ENCODE measurements at regions not wholly inside any gene's neighbourhood (a gene's known extent, or its start where the extent isn't known, plus 50 kb on each side); places are given as distances from the start of the nearest gene placed in this dataset.

- Mint-ChIP-seq H3K9me3 (peaks cover 5% of the 10 kb centered on the region), H3K36me3 (no peaks in the 10 kb centered on the region), H3K27me3 (no peaks in the 10 kb centered on the region), H3K4me1 (no peaks in the 10 kb centered on the region), H3K27ac (no peak overlapping the region), H3K4me3 (no peak overlapping the region)
- POLR2A ChIA-PET: no interaction called here
- DNase-seq (no peak), ATAC-seq (ENCODE audit: low read depth) (no peak)
Measured at GRCh38 chr16:64641343-64641742, 480.5 kb downstream of the CDH11 start.

DNA sequence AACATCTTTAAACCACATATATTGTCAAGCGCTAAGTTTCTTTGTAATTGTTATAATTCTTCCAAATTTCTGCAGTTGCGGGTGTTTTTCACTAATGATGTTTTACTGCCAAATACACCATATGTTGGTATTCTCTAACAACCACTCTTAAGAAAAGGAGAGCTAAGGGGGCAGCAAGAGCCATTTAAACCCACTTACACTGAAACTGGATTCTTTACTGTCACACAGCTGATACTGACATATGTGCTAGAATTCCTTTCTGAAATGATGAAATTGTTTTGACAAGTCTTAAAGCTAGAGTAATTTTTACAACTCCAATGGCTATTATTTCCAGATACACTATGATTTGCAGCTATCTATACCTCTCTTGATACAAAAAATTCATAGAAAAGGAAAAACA is 483.1 kb downstream of the CDH11 start:
- H3K27me3 Mint-ChIP-seq: no peaks in the 10 kb centered on the region
- H3K36me3 Mint-ChIP-seq: no peaks in the 10 kb centered on the region
- ATAC-seq (ENCODE audit: low read depth): no peak
- no peak overlapping the region for H3K4me3 Mint-ChIP-seq
- H3K9me3 Mint-ChIP-seq: peaks cover 5% of the 10 kb centered on the region
- POLR2A ChIA-PET: no interaction called here
- DNase-seq: no peak
- H3K4me1 Mint-ChIP-seq: no peaks in the 10 kb centered on the region
- H3K27ac Mint-ChIP-seq: no peak overlapping the region

DNA sequence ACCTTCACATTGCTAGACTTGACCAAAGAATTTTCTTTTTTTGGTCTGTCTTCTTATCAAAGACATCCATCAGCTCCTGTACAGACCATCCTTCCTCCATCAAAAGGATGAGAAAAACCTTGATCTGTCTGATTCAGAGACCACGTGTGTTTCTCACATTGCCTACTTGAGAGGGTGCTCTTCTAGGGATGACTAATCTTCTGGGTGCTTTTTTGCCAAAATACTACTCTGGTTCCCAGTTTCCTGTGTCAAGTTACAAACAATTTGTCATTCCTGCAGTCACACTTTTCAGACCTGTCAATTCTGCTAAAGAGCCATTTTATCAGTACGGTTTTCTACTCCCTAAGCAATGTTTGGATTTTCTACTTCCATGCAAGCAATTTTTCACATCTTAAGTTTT is 492.2 kb downstream of the CDH11 start:
- Mint-ChIP-seq H3K27ac (no peak overlapping the region), H3K4me1 (no peaks in the 10 kb centered on the region), H3K27me3 (no peaks in the 10 kb centered on the region), H3K9me3 (peaks cover under 1% of the 10 kb centered on the region), H3K4me3 (no peak overlapping the region), H3K36me3 (no peaks in the 10 kb centered on the region)
- no peak for DNase-seq
- POLR2A ChIA-PET: no interaction called here
- no peak for ATAC-seq (ENCODE audit: low read depth)

DNA sequence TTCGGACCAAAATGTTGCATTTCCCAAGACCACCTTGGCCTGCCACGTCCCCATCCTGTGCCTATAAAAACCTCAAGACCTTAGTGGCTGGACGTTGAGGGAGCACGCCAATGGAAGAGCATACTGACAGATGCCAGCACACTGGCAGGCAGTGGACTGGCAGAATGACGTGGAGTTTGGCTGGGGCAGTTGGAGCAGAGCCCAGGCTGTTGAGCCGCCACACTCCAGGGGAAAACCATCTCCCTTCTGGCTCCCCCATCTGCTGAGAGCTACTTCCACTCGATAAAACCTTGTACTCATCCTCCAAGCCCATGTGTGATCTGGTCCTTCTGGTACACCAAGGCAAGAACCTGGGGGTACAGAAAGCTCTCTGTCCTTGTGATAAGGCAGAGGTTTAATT is 494.1 kb downstream of the CDH11 start:
- peaks cover 5% of the 10 kb centered on the region for H3K9me3 Mint-ChIP-seq

GRCh38 chr16:64627288-64627687 is 494.6 kb downstream of the CDH11 start:
- H3K36me3 Mint-ChIP-seq: no peaks in the 10 kb centered on the region
- POLR2A ChIA-PET: no interaction called here
- no peaks in the 10 kb centered on the region for H3K27me3 Mint-ChIP-seq
- H3K4me3 Mint-ChIP-seq: no peak overlapping the region
- H3K27ac Mint-ChIP-seq: no peak overlapping the region
- no peak for ATAC-seq (ENCODE audit: low read depth)
- peaks cover 5% of the 10 kb centered on the region for H3K9me3 Mint-ChIP-seq
- H3K4me1 Mint-ChIP-seq: no peaks in the 10 kb centered on the region
- DNase-seq: no peak

More for the DNA sequence above, 494.1 kb downstream of the CDH11 start:
- Mint-ChIP-seq H3K4me3 (no peak overlapping the region), H3K27me3 (no peaks in the 10 kb centered on the region), H3K4me1 (no peaks in the 10 kb centered on the region), H3K36me3 (no peaks in the 10 kb centered on the region), H3K27ac (no peak overlapping the region)
- no peak for ATAC-seq (ENCODE audit: low read depth)
- POLR2A ChIA-PET: no interaction called here
- DNase-seq: no peak

DNA sequence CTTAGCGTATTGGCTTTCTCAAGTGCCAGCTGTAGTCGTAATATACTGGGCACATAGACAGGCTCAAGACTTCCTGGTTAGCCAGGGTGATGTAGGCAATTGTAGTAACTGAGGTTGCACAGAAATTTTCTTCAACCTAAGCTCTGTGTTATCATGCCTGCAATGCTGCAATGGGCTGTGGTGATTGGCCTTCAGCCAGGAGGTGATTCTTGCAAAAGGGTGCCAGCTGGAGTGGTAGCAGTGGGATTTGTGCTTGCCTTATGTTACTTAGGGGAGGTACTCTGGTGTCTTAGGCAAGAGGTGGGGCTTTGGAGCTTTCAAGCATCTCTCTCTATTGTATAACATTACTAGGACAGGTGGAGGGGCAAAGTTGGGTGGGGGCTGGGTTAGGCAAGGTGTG is 495.1 kb downstream of the CDH11 start:
- H3K4me1 Mint-ChIP-seq: no peaks in the 10 kb centered on the region
- no peak overlapping the region for H3K27ac Mint-ChIP-seq
- H3K27me3 Mint-ChIP-seq: no peaks in the 10 kb centered on the region
- H3K9me3 Mint-ChIP-seq: peaks cover 5% of the 10 kb centered on the region
- POLR2A ChIA-PET: no interaction called here
- DNase-seq: no peak
- no peak for ATAC-seq (ENCODE audit: low read depth)
- H3K36me3 Mint-ChIP-seq: no peaks in the 10 kb centered on the region
- no peak overlapping the region for H3K4me3 Mint-ChIP-seq

DNA sequence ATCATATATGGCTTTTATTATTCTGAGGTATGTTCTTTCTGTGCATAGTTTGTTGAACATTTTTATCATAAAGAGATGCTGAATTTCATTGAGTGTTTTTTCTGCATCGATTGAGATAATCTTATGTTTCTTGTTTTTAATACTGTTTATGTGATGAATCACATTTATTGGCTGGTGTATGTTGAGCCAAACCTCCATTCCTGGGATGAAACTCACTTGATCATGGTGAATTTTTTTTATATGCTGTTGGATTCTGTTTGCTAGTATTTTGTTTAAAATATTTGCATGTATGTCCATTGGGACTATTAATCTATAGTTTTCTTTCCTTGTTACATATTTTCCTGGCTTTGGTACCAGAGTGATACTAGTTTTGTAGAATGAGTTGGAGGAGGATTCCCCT is 500.2 kb downstream of the CDH11 start:
- H3K9me3 Mint-ChIP-seq: peaks cover 7% of the 10 kb centered on the region
- no peak overlapping the region for H3K27ac Mint-ChIP-seq
- DNase-seq: no peak
- H3K4me1 Mint-ChIP-seq: no peaks in the 10 kb centered on the region
- H3K36me3 Mint-ChIP-seq: no peaks in the 10 kb centered on the region
- POLR2A ChIA-PET: no interaction called here
- ATAC-seq (ENCODE audit: low read depth): no peak
- no peaks in the 10 kb centered on the region for H3K27me3 Mint-ChIP-seq
- H3K4me3 Mint-ChIP-seq: no peak overlapping the region

GRCh38 chr16:64617836-64618476 is 503.9 kb downstream of the CDH11 start:
- Mint-ChIP-seq H3K27ac (no peak overlapping the region), H3K4me3 (no peak overlapping the region), H3K36me3 (no peaks in the 10 kb centered on the region), H3K9me3 (peaks cover 5% of the 10 kb centered on the region), H3K27me3 (no peaks in the 10 kb centered on the region), H3K4me1 (no peaks in the 10 kb centered on the region)
- ATAC-seq (ENCODE audit: low read depth) (no peak), DNase-seq (no peak)
- POLR2A ChIA-PET: no interaction called here

GRCh38 chr16:64615630-64616280 is 506.1 kb downstream of the CDH11 start:
- H3K9me3 Mint-ChIP-seq: peaks cover 11% of the 10 kb centered on the region
- no peak for ATAC-seq (ENCODE audit: low read depth)

DNA sequence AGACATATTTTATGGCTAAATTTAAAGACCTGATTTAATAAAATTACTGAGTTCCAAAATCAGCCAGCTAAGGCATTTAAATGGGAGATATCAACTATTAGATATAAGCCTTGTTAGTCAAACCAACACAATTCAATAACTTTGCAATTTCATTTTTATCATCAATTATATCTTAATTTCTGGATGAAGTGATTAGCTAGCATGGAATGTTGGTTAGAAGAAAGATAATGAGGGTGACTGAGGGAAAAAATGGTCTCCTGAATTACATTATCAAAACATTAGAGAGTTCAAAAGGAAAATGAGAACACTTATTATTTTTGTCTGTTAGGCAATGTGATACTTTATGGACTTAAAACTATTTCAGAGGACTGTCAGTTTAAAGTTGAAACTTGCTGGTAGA is 525.7 kb downstream of the CDH11 start:
- Mint-ChIP-seq H3K27me3 (no peaks in the 10 kb centered on the region), H3K4me1 (no peaks in the 10 kb centered on the region), H3K4me3 (no peak overlapping the region), H3K36me3 (no peaks in the 10 kb centered on the region), H3K9me3 (peaks cover 5% of the 10 kb centered on the region), H3K27ac (no peak overlapping the region)
- DNase-seq (no peak), ATAC-seq (ENCODE audit: low read depth) (no peak)
- POLR2A ChIA-PET: no interaction called here

More at GRCh38 chr16:64615630-64616280, 506.1 kb downstream of the CDH11 start:
- Mint-ChIP-seq H3K27ac (no peak overlapping the region), H3K27me3 (no peaks in the 10 kb centered on the region), H3K4me1 (no peaks in the 10 kb centered on the region), H3K4me3 (no peak overlapping the region), H3K36me3 (no peaks in the 10 kb centered on the region)
- DNase-seq: no peak
- POLR2A ChIA-PET: no interaction called here

DNA sequence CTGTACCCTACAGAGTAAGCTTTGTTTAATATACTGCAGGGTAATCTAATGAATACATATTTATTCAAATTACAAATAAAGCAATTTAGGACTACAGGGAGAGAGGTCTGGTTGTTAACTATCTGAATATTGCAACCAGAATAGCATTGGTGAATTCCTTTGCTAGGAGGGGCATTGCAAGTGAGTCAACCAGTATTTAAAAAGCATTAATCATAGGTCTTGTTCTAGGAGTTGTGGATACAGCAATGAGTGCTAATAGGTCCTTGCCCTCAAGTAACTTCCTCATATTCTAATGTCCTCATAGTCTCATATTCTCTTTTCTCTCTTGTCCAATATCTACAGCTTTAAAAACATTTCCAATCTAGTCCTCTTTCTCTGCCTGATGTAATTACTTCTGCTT is 531.4 kb downstream of the CDH11 start:
- no peak for ATAC-seq (ENCODE audit: low read depth)
- DNase-seq: no peak
- Mint-ChIP-seq H3K27ac (no peak overlapping the region), H3K36me3 (no peaks in the 10 kb centered on the region), H3K4me3 (no peak overlapping the region), H3K4me1 (no peaks in the 10 kb centered on the region), H3K27me3 (no peaks in the 10 kb centered on the region), H3K9me3 (no peaks in the 10 kb centered on the region)
- POLR2A ChIA-PET: no interaction called here

DNA sequence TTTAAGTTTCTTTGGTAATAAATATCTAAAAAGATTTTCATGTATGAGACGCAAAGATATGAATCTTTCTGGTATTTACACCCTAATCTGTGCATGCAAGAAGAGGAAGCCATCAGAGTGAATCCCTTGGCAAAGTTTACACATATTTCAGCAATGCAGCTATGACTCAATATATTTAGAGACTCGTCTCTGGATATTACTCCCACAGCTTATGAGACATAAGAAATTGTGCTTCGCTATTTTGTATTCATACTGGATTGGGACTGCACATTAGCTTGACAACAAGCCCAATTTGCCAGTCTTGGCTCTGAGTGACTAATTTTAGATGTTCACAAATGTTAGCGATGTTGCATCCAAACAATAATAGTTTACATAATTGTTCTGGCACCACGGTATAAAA is 532.0 kb downstream of the CDH11 start:
- H3K4me3 Mint-ChIP-seq: no peak overlapping the region
- DNase-seq (no peak), ATAC-seq (ENCODE audit: low read depth) (no peak)
- H3K27ac Mint-ChIP-seq: no peak overlapping the region
- no peaks in the 10 kb centered on the region for H3K27me3 Mint-ChIP-seq
- no peaks in the 10 kb centered on the region for H3K9me3 Mint-ChIP-seq
- H3K36me3 Mint-ChIP-seq: no peaks in the 10 kb centered on the region
- H3K4me1 Mint-ChIP-seq: no peaks in the 10 kb centered on the region
- POLR2A ChIA-PET: no interaction called here

DNA sequence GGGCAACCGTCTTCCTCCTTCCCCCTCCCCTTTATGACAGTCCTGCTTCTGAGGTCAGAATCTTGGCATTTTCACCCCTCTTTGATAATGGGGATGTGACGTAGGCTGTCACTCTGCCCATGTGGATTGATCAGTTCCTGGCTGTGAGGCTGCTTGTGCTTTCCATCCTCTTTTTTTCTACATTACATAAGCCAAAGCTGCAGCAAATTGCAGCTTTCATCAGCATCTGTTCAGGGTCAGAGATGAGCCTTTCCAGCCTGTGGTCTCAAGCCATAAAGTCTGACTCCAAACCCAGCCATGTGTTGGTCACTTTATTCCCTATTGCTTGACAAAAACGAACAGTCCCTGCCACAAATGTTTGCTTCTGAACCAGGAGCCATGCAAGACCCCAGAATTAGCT is 535.1 kb downstream of the CDH11 start:
- Mint-ChIP-seq H3K4me1 (no peaks in the 10 kb centered on the region), H3K36me3 (no peaks in the 10 kb centered on the region), H3K27ac (no peak overlapping the region), H3K27me3 (no peaks in the 10 kb centered on the region), H3K9me3 (peaks cover under 1% of the 10 kb centered on the region), H3K4me3 (no peak overlapping the region)
- DNase-seq (no peak), ATAC-seq (ENCODE audit: low read depth) (no peak)
- POLR2A ChIA-PET: no interaction called here

DNA sequence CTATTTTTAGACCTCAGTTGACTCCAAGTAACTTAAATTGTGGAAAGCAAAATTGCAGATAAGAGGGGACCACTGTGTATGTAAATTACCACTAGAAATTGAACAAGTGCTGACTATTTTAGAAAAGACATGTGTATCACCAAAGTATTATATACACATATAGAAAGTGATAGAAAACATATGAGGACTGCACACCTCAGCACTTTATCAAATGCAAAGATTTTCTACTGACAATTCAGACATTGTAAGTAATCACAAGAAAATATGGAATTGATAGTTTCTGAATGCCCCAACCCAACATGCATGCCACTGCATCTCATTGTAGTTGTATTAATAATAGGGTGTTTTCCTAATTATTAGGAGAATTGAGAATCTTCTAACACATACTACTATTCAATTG is 536.5 kb downstream of the CDH11 start:
- no peak overlapping the region for H3K27ac Mint-ChIP-seq
- DNase-seq (no peak), ATAC-seq (ENCODE audit: low read depth) (no peak)
- peaks cover 3% of the 10 kb centered on the region for H3K9me3 Mint-ChIP-seq
- POLR2A ChIA-PET: no interaction called here
- H3K4me1 Mint-ChIP-seq: no peaks in the 10 kb centered on the region
- H3K4me3 Mint-ChIP-seq: no peak overlapping the region
- no peaks in the 10 kb centered on the region for H3K27me3 Mint-ChIP-seq
- H3K36me3 Mint-ChIP-seq: no peaks in the 10 kb centered on the region
